HEK293T (cell line): ENCODE measurements at regions not wholly inside any gene's neighbourhood (a gene's known extent, or its start where the extent isn't known, plus 50 kb on each side); places are given as distances from the start of the nearest gene placed in this dataset.

Experiments used
- CTCF ChIA-PET: fragments of 350-600 bp; formaldehyde crosslinking; extraction: SDS; loops from one replicate; lab custom pipeline; 2021; ENCODE audit warnings: antibody characterized with exemption, inconsistent platforms; lab: Yijun Ruan, JAX
- POLR2A ChIA-PET: fragments of 350-600 bp; formaldehyde crosslinking; extraction: SDS; loops from one replicate; lab custom pipeline; 2020; ENCODE audit warnings: antibody characterized with exemption, inconsistent platforms; lab: Yijun Ruan, JAX
- DNase-seq: peaks from one replicate; pipeline ENCODE4 v3.0.0; 2012; ENCODE audit warnings: mixed read lengths; ENCODE audit errors: extremely low spot score
- ARNT ChIP-seq: fragments of 450-650 bp; IDR thresholded peaks from 2 replicates; pipeline ENCODE4 v1.6.1; 2017; ENCODE audit warnings: mild to moderate bottlenecking
- BHLHE40 ChIP-seq: fragments of 450-650 bp; IDR thresholded peaks from 2 replicates; pipeline ENCODE4 v1.6.1; 2016; ENCODE audit warnings: mild to moderate bottlenecking, moderate library complexity, borderline replicate concordance
- CTBP1 ChIP-seq: fragments of 450-650 bp; IDR thresholded peaks from 2 replicates; pipeline ENCODE4 v1.6.1; 2016; ENCODE audit warnings: borderline replicate concordance
- ELF4 ChIP-seq: fragments of 450-650 bp; IDR thresholded peaks from 2 replicates; pipeline ENCODE4 v1.6.1; 2017; ENCODE audit warnings: antibody characterized with exemption
- FOXA1 ChIP-seq: fragments of 450-650 bp; IDR thresholded peaks from 2 replicates; pipeline ENCODE4 v1.6.1; 2016; ENCODE audit warnings: mild to moderate bottlenecking
- FOXK2 ChIP-seq: fragments of 450-650 bp; IDR thresholded peaks from 2 replicates; pipeline ENCODE4 v1.6.1; 2016; ENCODE audit warnings: mild to moderate bottlenecking
- FOXM1 ChIP-seq: fragments of 450-650 bp; IDR thresholded peaks from 2 replicates; pipeline ENCODE4 v1.6.1; 2017; ENCODE audit warnings: mild to moderate bottlenecking, borderline replicate concordance
- HDGF ChIP-seq: fragments of 450-650 bp; IDR thresholded peaks from 2 replicates; pipeline ENCODE4 v1.6.1; 2017; ENCODE audit warnings: antibody characterized with exemption, borderline replicate concordance
- L3MBTL2 ChIP-seq: fragments of 450-650 bp; conservative IDR thresholded peaks from 2 replicates; pipeline ENCODE4 v1.6.1; 2016; ENCODE audit warnings: mild to moderate bottlenecking
- LEF1 ChIP-seq: fragments of 450-650 bp; IDR thresholded peaks from 2 replicates; pipeline ENCODE4 v1.6.1; 2017; ENCODE audit warnings: mild to moderate bottlenecking, borderline replicate concordance
- NFRKB ChIP-seq: fragments of 450-650 bp; IDR thresholded peaks from 2 replicates; pipeline ENCODE4 v1.6.1; 2016; ENCODE audit warnings: mild to moderate bottlenecking, moderate library complexity
- SP1 ChIP-seq: fragments of 450-650 bp; IDR thresholded peaks from 2 replicates; pipeline ENCODE4 v1.6.1; 2017
- SUZ12 ChIP-seq: fragments of 450-650 bp; IDR thresholded peaks from 2 replicates; pipeline ENCODE4 v1.6.1; 2016; ENCODE audit warnings: mild to moderate bottlenecking
- TARDBP ChIP-seq: fragments of 450-650 bp; IDR thresholded peaks from 2 replicates; pipeline ENCODE4 v1.6.1; 2016
- ZNF384 ChIP-seq: fragments of 450-650 bp; IDR thresholded peaks from 2 replicates; pipeline ENCODE4 v1.6.1; 2016
- TF ChIP-seq, protein P1 (sequence below): fragments of 450-650 bp; IDR thresholded peaks from 2 replicates; pipeline ENCODE4 v1.6.1; 2016

DNA sequence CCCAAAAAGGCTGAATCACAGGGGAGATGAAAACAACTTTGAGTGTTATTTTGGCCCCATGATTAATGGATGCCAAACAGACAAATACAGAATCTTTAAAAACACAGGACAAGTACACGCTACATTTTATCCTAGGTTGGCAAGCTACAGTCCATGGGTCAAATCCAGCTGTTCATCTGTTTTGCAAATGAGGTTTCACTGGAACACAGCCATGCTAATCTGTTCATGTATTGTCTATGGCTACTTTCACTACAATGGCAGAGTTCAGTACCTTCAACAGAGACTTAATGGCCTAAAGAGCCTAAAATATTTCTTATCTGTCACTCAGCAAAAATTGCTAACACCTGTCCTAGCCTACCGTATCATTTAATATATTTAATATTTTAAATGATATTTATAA is 1548.5 kb upstream of the IGFBP7 start:
- TF ChIP-seq BHLHE40 (no peak), TARDBP (no peak), ELF4 (no peak), FOXK2 (no peak), ARNT (no peak), HDGF (no peak), NFRKB (no peak), SUZ12 (no peak), L3MBTL2 (no peak), LEF1 (no peak), SP1 (no peak), FOXM1 (no peak), CTBP1 (no peak), FOXA1 (no peak), ZNF384 (no peak)
- TF ChIP-seq, protein P1, sequence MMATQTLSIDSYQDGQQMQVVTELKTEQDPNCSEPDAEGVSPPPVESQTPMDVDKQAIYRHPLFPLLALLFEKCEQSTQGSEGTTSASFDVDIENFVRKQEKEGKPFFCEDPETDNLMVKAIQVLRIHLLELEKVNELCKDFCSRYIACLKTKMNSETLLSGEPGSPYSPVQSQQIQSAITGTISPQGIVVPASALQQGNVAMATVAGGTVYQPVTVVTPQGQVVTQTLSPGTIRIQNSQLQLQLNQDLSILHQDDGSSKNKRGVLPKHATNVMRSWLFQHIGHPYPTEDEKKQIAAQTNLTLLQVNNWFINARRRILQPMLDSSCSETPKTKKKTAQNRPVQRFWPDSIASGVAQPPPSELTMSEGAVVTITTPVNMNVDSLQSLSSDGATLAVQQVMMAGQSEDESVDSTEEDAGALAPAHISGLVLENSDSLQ = no peak
- ChIA-PET CTCF (no interaction called here), POLR2A (no interaction called here)
- no peak for DNase-seq

DNA sequence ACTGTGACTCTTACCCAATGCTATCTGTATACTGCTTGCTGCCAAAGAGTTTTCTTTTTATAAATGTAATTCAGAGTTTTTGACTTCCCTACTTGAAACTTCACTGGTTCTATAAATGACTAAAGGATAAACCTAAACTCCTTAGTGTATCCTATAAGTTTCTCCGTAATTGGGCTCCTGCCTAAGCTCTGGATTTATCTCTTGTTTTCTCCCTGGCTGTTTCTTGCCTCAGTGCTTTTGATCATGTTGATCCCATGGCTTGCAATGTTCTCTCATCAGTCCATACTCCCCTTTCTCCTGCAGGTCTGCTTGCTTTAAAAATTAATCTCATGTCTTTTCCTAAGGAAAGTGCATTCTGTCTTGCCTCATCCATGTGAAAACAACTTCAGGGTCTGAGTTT is 1543.1 kb upstream of the IGFBP7 start:
- no peak for TF ChIP-seq SUZ12
- no peak for TF ChIP-seq SP1
- TF ChIP-seq, protein P1 = no peak
- TF ChIP-seq FOXK2 = no peak
- no peak for TF ChIP-seq HDGF
- no peak for TF ChIP-seq FOXM1
- no peak for TF ChIP-seq ELF4
- ChIA-PET CTCF (no interaction called here), POLR2A (no interaction called here)
- no peak for DNase-seq

DNA sequence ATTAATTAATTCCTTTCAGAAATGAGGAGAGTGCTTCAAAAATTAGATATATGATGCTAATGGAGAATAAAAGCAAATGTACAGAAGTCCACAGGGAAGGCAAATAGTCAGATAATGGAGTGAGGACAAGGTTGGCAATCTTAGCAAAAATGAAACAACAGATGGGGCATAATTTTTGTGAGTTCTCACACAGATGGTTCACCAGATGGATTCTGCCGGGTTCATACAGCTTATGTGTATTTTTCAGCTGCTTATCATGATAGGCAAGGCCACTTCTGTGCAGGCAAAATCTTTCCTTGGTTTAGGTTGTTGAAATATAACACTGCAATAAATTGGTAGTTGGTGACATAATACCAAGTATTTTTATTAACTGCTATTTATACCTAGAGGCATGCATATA is 1539.0 kb upstream of the IGFBP7 start:
- no peak for TF ChIP-seq FOXM1
- no peak for TF ChIP-seq FOXK2
- TF ChIP-seq L3MBTL2 = no peak
- no peak for DNase-seq
- ChIA-PET POLR2A (no interaction called here), CTCF (no interaction called here)

DNA sequence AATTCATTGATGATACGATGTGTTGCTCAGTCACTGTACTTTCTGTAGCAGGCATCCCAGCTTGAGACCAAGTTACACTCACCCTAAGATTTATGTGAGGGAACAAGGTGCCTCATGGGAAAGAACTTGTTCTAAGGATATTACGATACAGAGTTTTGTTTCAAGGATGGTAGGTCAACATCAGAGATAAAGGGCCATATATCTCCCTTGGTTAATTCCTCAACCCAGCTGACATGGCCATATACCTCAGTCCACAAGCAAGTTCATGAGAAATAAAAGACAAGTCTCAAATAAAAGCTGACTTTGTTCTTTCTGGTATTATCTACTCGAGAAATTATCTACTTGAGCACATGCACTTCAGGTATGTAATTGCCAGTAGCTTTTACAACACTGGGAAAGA is 1535.9 kb upstream of the IGFBP7 start:
- CTCF ChIA-PET = no interaction called here

DNA sequence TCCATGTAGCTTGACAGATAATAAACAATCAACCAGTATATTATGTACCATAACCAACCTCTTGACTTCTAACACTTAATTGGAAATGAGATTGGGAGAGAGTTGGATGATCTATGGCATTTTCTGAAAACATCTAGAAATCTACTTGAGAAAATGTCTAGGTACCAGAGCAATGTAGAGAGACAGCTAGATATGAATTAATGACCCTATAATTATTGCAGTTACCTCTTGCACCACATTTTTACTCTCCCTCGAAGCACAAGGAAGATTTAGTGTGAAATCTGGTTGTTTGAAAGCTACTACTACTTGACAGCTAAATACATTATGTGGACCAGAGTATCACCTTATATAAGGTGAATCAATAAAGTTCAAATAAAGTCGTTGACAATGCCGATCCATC is 1534.4 kb upstream of the IGFBP7 start:
- ChIA-PET POLR2A (no interaction called here), CTCF (no interaction called here)
- TF ChIP-seq NFRKB (no peak), BHLHE40 (no peak), SUZ12 (no peak), FOXA1 (no peak), HDGF (no peak), LEF1 (no peak), FOXM1 (no peak), CTBP1 (no peak), ELF4 (no peak), FOXK2 (no peak), L3MBTL2 (no peak), ZNF384 (no peak), SP1 (no peak), TARDBP (no peak), ARNT (no peak)
- TF ChIP-seq, protein P1 = no peak
- DNase-seq = no peak

More for the DNA sequence above, 1535.9 kb upstream of the IGFBP7 start:
- POLR2A ChIA-PET = no interaction called here
- TF ChIP-seq FOXK2 (no peak), SP1 (no peak), ARNT (no peak)
- DNase-seq = no peak

DNA sequence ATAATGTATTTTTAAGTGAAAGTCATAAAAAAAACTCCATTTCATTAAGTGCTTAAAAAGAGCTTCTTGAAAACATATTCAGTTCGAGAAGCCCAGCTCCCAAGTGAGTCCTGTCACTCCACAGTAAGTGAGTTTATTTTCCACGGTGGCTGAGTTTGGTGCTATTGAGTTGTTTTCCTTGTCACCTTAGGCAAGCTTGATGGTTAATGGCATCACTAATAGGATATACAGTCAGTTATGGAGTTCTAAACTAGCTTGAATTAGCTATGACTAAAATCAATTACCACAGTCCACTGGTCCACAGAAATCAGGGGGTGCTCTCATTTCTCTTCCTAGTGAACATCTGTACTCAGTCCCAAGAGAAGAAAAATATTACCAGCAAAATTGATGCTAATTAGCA is 1526.2 kb upstream of the IGFBP7 start:
- POLR2A ChIA-PET = no interaction called here
- no peak for TF ChIP-seq HDGF
- CTCF ChIA-PET = no interaction called here
- DNase-seq = no peak

DNA sequence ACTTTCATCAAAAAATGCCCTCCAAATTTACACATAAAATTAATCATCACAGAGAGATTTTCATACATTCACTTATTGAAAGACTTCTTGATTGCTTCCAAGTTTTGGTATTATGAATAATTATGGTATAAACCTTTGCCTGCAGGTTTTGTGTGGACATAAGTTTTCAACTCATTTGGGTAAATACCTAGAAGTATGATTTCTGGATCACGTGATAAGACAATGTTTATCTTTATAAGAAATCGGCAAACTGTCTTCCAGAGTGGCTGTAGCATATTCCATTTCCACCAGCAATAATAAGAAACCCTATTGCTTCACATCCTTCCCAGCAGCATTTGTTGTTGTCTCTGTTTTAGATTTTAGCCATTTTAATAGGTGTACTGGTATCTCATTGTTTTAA is 1507.0 kb upstream of the IGFBP7 start:
- no peak for TF ChIP-seq ZNF384
- TF ChIP-seq TARDBP = no peak
- no peak for TF ChIP-seq LEF1
- TF ChIP-seq, protein P1 = no peak
- no peak for TF ChIP-seq ARNT
- TF ChIP-seq NFRKB = no peak
- no peak for TF ChIP-seq L3MBTL2
- TF ChIP-seq HDGF = no peak
- TF ChIP-seq FOXM1 = no peak
- no peak for TF ChIP-seq SP1
- no peak for TF ChIP-seq SUZ12
- TF ChIP-seq BHLHE40 = no peak
- no peak for TF ChIP-seq CTBP1
- no peak for TF ChIP-seq ELF4
- ChIA-PET CTCF (no interaction called here), POLR2A (no interaction called here)
- no peak for DNase-seq
